ENCODE measurements at regions not wholly inside any gene's neighbourhood (a gene's known extent, or its start where the extent isn't known, plus 50 kb on each side); places are given as distances from the start of the nearest gene placed in this dataset.

DNA sequence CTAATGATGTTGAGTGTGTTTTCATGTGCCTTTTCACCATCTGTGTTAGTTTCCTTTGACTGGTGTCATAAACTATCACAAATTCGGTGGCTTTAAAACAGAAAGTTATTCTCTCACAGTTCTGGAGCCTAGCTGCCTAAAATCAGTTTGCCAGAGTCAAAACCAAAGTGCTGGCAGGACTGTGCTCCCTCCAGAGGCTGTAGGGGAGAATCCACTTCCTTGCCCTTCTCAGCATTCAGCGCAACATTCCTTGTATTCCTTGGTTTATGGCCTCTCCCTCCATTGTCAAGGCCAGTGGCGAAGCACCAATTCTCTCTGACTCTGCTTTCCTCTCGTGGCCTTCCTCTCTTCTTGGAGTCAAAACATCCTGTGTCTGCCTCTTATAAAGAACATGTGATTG, 174.2 kb upstream of the PDE3A start:
- H3K4me3 ChIP-seq (ENCODE audit: low read depth, low read length): no peak overlapping the region
- no peak overlapping the region for H3K27ac ChIP-seq (ENCODE audit: low read depth, low read length)
- no peaks in the 10 kb centered on the region for H3K27me3 ChIP-seq (ENCODE audit: control insufficient read depth, insufficient read depth, low read length)

GRCh38 chr12:20196767-20197166, 171.6 kb upstream of the PDE3A start:
- H3K9ac ChIP-seq (ENCODE audit: low read depth, low read length): no peak overlapping the region
- H3K36me3 ChIP-seq (ENCODE audit: control insufficient read depth, insufficient read depth, low read length): no peaks in the 10 kb centered on the region
- H3K27me3 ChIP-seq (ENCODE audit: control insufficient read depth, insufficient read depth, low read length): no peaks in the 10 kb centered on the region
- H3K4me3 ChIP-seq (ENCODE audit: low read depth, low read length): no peak overlapping the region
- H3K27ac ChIP-seq (ENCODE audit: low read depth, low read length): no peak overlapping the region
- H3K9me3 ChIP-seq (ENCODE audit: control insufficient read depth, insufficient read depth, low read length): no peaks in the 10 kb centered on the region
- no peaks in the 10 kb centered on the region for H3K4me1 ChIP-seq (ENCODE audit: control insufficient read depth, insufficient read depth, low read length)

More for the DNA sequence above, 174.2 kb upstream of the PDE3A start:
- no peaks in the 10 kb centered on the region for H3K4me1 ChIP-seq (ENCODE audit: control insufficient read depth, insufficient read depth, low read length)
- no peaks in the 10 kb centered on the region for H3K9me3 ChIP-seq (ENCODE audit: control insufficient read depth, insufficient read depth, low read length)
- H3K36me3 ChIP-seq (ENCODE audit: control insufficient read depth, insufficient read depth, low read length): no peaks in the 10 kb centered on the region
- no peak overlapping the region for H3K9ac ChIP-seq (ENCODE audit: low read depth, low read length)

GRCh38 chr12:20197411-20197810, 170.9 kb upstream of the PDE3A start:
- Histone ChIP-seq H3K9me3 (ENCODE audit: control insufficient read depth, insufficient read depth, low read length) (no peaks in the 10 kb centered on the region), H3K27ac (ENCODE audit: low read depth, low read length) (no peak overlapping the region), H3K4me3 (ENCODE audit: low read depth, low read length) (no peak overlapping the region), H3K4me1 (ENCODE audit: control insufficient read depth, insufficient read depth, low read length) (no peaks in the 10 kb centered on the region), H3K9ac (ENCODE audit: low read depth, low read length) (no peak overlapping the region), H3K27me3 (ENCODE audit: control insufficient read depth, insufficient read depth, low read length) (no peaks in the 10 kb centered on the region), H3K36me3 (ENCODE audit: control insufficient read depth, insufficient read depth, low read length) (no peaks in the 10 kb centered on the region)

GRCh38 chr12:20199780-20200179, 168.6 kb upstream of the PDE3A start:
- Histone ChIP-seq H3K36me3 (ENCODE audit: control insufficient read depth, insufficient read depth, low read length) (no peaks in the 10 kb centered on the region), H3K9me3 (ENCODE audit: control insufficient read depth, insufficient read depth, low read length) (no peaks in the 10 kb centered on the region), H3K4me1 (ENCODE audit: control insufficient read depth, insufficient read depth, low read length) (peaks cover 4% of the 10 kb centered on the region; the same call in 1 of the 2 replicates), H3K27me3 (ENCODE audit: control insufficient read depth, insufficient read depth, low read length) (no peaks in the 10 kb centered on the region), H3K27ac (ENCODE audit: low read depth, low read length) (no peak overlapping the region), H3K9ac (ENCODE audit: low read depth, low read length) (no peak overlapping the region), H3K4me3 (ENCODE audit: low read depth, low read length) (no peak overlapping the region)

DNA sequence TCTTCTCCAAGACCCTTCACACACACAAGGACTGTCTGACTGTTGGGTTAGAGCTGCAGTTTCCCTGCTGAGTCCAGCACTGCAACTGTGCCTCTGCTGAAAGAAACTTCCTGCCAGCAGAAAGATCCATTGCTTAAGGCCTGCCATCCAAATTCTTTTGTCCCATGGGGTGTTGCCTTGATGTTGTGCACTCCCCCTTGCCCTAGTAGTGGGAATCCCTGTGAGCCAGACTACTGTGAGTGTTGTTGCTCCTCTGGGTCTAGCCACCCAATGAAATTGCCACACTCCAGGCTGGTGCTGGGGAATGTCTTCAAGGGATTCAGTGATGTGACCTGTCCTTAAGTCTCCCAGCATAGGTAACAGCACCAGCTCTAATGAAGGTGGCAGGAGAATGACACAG, 166.6 kb upstream of the PDE3A start:
- no peak overlapping the region for H3K27ac ChIP-seq (ENCODE audit: low read depth, low read length)
- H3K4me3 ChIP-seq (ENCODE audit: low read depth, low read length): no peak overlapping the region
- H3K27me3 ChIP-seq (ENCODE audit: control insufficient read depth, insufficient read depth, low read length): no peaks in the 10 kb centered on the region
- H3K9ac ChIP-seq (ENCODE audit: low read depth, low read length): no peak overlapping the region
- H3K36me3 ChIP-seq (ENCODE audit: control insufficient read depth, insufficient read depth, low read length): no peaks in the 10 kb centered on the region
- H3K9me3 ChIP-seq (ENCODE audit: control insufficient read depth, insufficient read depth, low read length): no peaks in the 10 kb centered on the region
- peaks cover 9% of the 10 kb centered on the region; the same call in 1 of the 2 replicates for H3K4me1 ChIP-seq (ENCODE audit: control insufficient read depth, insufficient read depth, low read length)

- no peak overlapping the region for H3K9ac ChIP-seq (ENCODE audit: low read depth, low read length)
- H3K27ac ChIP-seq (ENCODE audit: low read depth, low read length): no peak overlapping the region
- no peaks in the 10 kb centered on the region for H3K27me3 ChIP-seq (ENCODE audit: control insufficient read depth, insufficient read depth, low read length)
- H3K4me3 ChIP-seq (ENCODE audit: low read depth, low read length): no peak overlapping the region
- no peaks in the 10 kb centered on the region for H3K36me3 ChIP-seq (ENCODE audit: control insufficient read depth, insufficient read depth, low read length)
- H3K9me3 ChIP-seq (ENCODE audit: control insufficient read depth, insufficient read depth, low read length): no peaks in the 10 kb centered on the region
- H3K4me1 ChIP-seq (ENCODE audit: control insufficient read depth, insufficient read depth, low read length): peaks cover 9% of the 10 kb centered on the region; the same call in 1 of the 2 replicates
These were observed 162.5 kb upstream of the PDE3A start for GRCh38 chr12:20205854-20206253.

- H3K27me3 ChIP-seq (ENCODE audit: control insufficient read depth, insufficient read depth, low read length): no peaks in the 10 kb centered on the region
- no peaks in the 10 kb centered on the region for H3K9me3 ChIP-seq (ENCODE audit: control insufficient read depth, insufficient read depth, low read length)
- no peaks in the 10 kb centered on the region for H3K36me3 ChIP-seq (ENCODE audit: control insufficient read depth, insufficient read depth, low read length)
- peaks cover 9% of the 10 kb centered on the region; the same call in 1 of the 2 replicates for H3K4me1 ChIP-seq (ENCODE audit: control insufficient read depth, insufficient read depth, low read length)
- H3K9ac ChIP-seq (ENCODE audit: low read depth, low read length): no peak overlapping the region
- no peak overlapping the region for H3K4me3 ChIP-seq (ENCODE audit: low read depth, low read length)
- H3K27ac ChIP-seq (ENCODE audit: low read depth, low read length): peak overlapping the region; percentile 20
These were observed 161.9 kb upstream of the PDE3A start for GRCh38 chr12:20206410-20206809.

DNA sequence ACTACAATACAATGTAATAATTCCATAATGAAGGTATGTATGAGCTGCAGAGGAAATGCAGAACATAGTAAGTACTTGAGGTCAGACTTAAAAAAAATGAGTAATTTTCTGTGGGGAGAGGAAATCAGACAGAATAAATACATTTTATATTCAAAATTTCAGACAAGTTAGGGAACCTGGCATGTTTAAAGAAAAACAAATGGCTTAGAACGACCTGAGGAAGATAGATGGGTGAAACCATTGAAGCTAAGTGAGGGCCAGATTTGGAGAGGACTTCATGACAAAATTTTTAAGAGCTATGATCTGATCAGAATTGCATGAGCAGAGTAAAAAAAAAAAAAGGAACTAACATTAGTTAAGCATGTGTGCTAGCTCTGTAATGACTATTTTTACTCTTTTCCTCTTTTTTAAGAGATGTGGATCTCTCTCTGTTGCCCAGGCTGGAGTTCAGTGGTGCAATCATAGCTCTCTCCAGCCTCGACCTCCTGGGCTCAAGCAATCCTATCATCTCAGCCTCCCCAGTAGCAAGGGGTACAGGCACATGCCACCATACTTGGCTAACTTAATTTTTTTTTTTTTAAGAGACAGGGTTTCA, 157.6 kb upstream of the PDE3A start:
- no peaks in the 10 kb centered on the region for H3K36me3 ChIP-seq (ENCODE audit: control insufficient read depth, insufficient read depth, low read length)
- H3K4me3 ChIP-seq (ENCODE audit: low read depth, low read length): no peak overlapping the region
- no peak overlapping the region for H3K27ac ChIP-seq (ENCODE audit: low read depth, low read length)
- no peaks in the 10 kb centered on the region for H3K27me3 ChIP-seq (ENCODE audit: control insufficient read depth, insufficient read depth, low read length)
- H3K9ac ChIP-seq (ENCODE audit: low read depth, low read length): no peak overlapping the region
- H3K9me3 ChIP-seq (ENCODE audit: control insufficient read depth, insufficient read depth, low read length): no peaks in the 10 kb centered on the region
- peaks cover 21% of the 10 kb centered on the region for H3K4me1 ChIP-seq (ENCODE audit: control insufficient read depth, insufficient read depth, low read length)

DNA sequence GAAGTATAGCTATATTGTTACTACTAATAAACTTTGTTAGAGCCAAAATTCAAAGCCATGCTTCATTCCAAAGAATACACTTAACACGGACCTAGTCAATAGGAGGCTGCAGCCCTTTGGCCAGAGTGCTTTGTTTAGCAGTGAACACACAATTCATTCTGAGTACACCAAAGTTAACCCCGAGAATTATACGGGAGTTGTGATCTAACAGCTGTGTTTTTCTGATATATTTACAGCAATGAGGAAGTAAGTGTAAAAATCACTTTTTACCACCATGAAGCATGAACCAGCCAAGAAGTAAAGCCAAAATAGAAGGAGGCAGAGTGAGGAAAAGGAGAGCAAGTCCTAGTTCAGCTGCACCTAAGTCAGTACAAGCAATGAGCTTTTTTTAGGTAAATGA, 156.8 kb upstream of the PDE3A start:
- Histone ChIP-seq H3K9me3 (ENCODE audit: control insufficient read depth, insufficient read depth, low read length) (no peaks in the 10 kb centered on the region), H3K27ac (ENCODE audit: low read depth, low read length) (no peak overlapping the region), H3K4me3 (ENCODE audit: low read depth, low read length) (no peak overlapping the region), H3K36me3 (ENCODE audit: control insufficient read depth, insufficient read depth, low read length) (no peaks in the 10 kb centered on the region), H3K27me3 (ENCODE audit: control insufficient read depth, insufficient read depth, low read length) (no peaks in the 10 kb centered on the region), H3K4me1 (ENCODE audit: control insufficient read depth, insufficient read depth, low read length) (peaks cover 17% of the 10 kb centered on the region), H3K9ac (ENCODE audit: low read depth, low read length) (no peak overlapping the region)

- no peaks in the 10 kb centered on the region for H3K27me3 ChIP-seq (ENCODE audit: control insufficient read depth, insufficient read depth, low read length)
- H3K36me3 ChIP-seq (ENCODE audit: control insufficient read depth, insufficient read depth, low read length): no peaks in the 10 kb centered on the region
- no peaks in the 10 kb centered on the region for H3K9me3 ChIP-seq (ENCODE audit: control insufficient read depth, insufficient read depth, low read length)
- peaks cover 15% of the 10 kb centered on the region for H3K4me1 ChIP-seq (ENCODE audit: control insufficient read depth, insufficient read depth, low read length)
- H3K4me3 ChIP-seq (ENCODE audit: low read depth, low read length): no peak overlapping the region
- peak overlapping the region; percentile 90 for H3K27ac ChIP-seq (ENCODE audit: low read depth, low read length)
- H3K9ac ChIP-seq (ENCODE audit: low read depth, low read length): no peak overlapping the region
These were observed 156.3 kb upstream of the PDE3A start for GRCh38 chr12:20211981-20212421.

GRCh38 chr12:20212658-20213555, 155.4 kb upstream of the PDE3A start:
- Histone ChIP-seq H3K4me3 (ENCODE audit: low read depth, low read length) (no peak overlapping the region), H3K4me1 (ENCODE audit: control insufficient read depth, insufficient read depth, low read length) (peaks cover 15% of the 10 kb centered on the region), H3K9ac (ENCODE audit: low read depth, low read length) (peak overlapping the region; percentile 11; the same call in 1 of the 2 replicates), H3K9me3 (ENCODE audit: control insufficient read depth, insufficient read depth, low read length) (no peaks in the 10 kb centered on the region), H3K36me3 (ENCODE audit: control insufficient read depth, insufficient read depth, low read length) (no peaks in the 10 kb centered on the region), H3K27ac (ENCODE audit: low read depth, low read length) (peak overlapping the region; percentile 90), H3K27me3 (ENCODE audit: control insufficient read depth, insufficient read depth, low read length) (no peaks in the 10 kb centered on the region)

All from HUES48 (cell line).